HepG2 (cell line): ENCODE measurements at regions not wholly inside any gene's neighbourhood (a gene's known extent, or its start where the extent isn't known, plus 50 kb on each side); places are given as distances from the start of the nearest gene placed in this dataset.

ENCODE experiments used
- AGO2 ChIP-seq: fragments of 200-400 bp; formaldehyde crosslinking; optimal IDR thresholded peaks from 2 replicates; pipeline ENCODE3; 2017; ENCODE audit warnings: mild to moderate bottlenecking, low read depth, low read length, moderate library complexity
- ATF7 ChIP-seq, 2 experiments: fragments of 450-650 bp in 1 of 2; sonication (generic) in 1 of 2; formaldehyde crosslinking in 1 of 2; IDR thresholded peaks; 2 replicates each; pipeline versions ENCODE4 v1.4.0 to v1.6.1; 2016 to 2020; ENCODE audit warnings: antibody characterized with exemption in 1 of 2, mild to moderate bottlenecking in 1 of 2, missing genetic modification reagents in 1 of 2
- CREM ChIP-seq, 2 experiments: sonication (generic) in 1 of 2; formaldehyde crosslinking in 1 of 2; IDR thresholded peaks; 2 replicates each; pipeline versions ENCODE4 v1.4.0 to v1.6.1; 2016 to 2020; ENCODE audit warnings: antibody characterized with exemption in 1 of 2, mild to moderate bottlenecking in 1 of 2, missing genetic modification reagents in 1 of 2
- HNRNPL ChIP-seq: fragments of 200-400 bp; formaldehyde crosslinking; IDR thresholded peaks from 2 replicates; pipeline ENCODE4 v1.6.1; 2017; ENCODE audit warnings: mild to moderate bottlenecking, low read depth, low read length
- PAWR ChIP-seq: sonication (generic); formaldehyde crosslinking; IDR thresholded peaks from 2 replicates; pipeline ENCODE4 v1.4.0; 2020; ENCODE audit warnings: missing genetic modification reagents, mild to moderate bottlenecking, borderline replicate concordance
- PHF20 ChIP-seq: sonication (generic); formaldehyde crosslinking; IDR thresholded peaks from 2 replicates; pipeline ENCODE4 v1.5.0; 2020; ENCODE audit warnings: mild to moderate bottlenecking, missing genetic modification reagents
- RARG ChIP-seq: sonication (generic); formaldehyde crosslinking; IDR thresholded peaks from 2 replicates; pipeline ENCODE4 v1.4.0; 2020; ENCODE audit warnings: low read depth, mild to moderate bottlenecking, missing genetic modification reagents
- RBM22 ChIP-seq: fragments of 200-400 bp; formaldehyde crosslinking; optimal IDR thresholded peaks from 2 replicates; pipeline ENCODE3; 2017; ENCODE audit warnings: mild to moderate bottlenecking, low read length, moderate library complexity
- YY1 ChIP-seq: IDR thresholded peaks from 2 replicates; pipeline ENCODE4 v1.6.1; 2011; ENCODE audit warnings: low read length, low read depth, moderate library complexity, mild to moderate bottlenecking; ENCODE audit not compliant: insufficient read depth, insufficient replicate concordance
- ZBTB7B ChIP-seq: sonication (generic); formaldehyde crosslinking; IDR thresholded peaks from 2 replicates; pipeline ENCODE4 v1.4.0; 2020; ENCODE audit warnings: missing genetic modification reagents
- ZMAT3 ChIP-seq: sonication (generic); formaldehyde crosslinking; conservative IDR thresholded peaks from 2 replicates; pipeline ENCODE4 v1.7.0; 2021; ENCODE audit warnings: missing genetic modification reagents
- ZNF33B ChIP-seq: sonication (generic); formaldehyde crosslinking; IDR thresholded peaks from 2 replicates; pipeline ENCODE4 v1.5.1; 2020; ENCODE audit warnings: mild to moderate bottlenecking, missing genetic modification reagents
- ZNF354B ChIP-seq: sonication (generic); formaldehyde crosslinking; IDR thresholded peaks from 2 replicates; pipeline ENCODE4 v1.8.0; 2022; ENCODE audit warnings: mild to moderate bottlenecking, missing genetic modification reagents
- ZNF501 ChIP-seq: sonication (generic); formaldehyde crosslinking; IDR thresholded peaks from 2 replicates; pipeline ENCODE4 v1.5.1; 2020; ENCODE audit warnings: mild to moderate bottlenecking, moderate library complexity, missing genetic modification reagents
- ZNF547 ChIP-seq: sonication (generic); formaldehyde crosslinking; IDR thresholded peaks from 2 replicates; pipeline ENCODE4 v1.5.1; 2020; ENCODE audit warnings: mild to moderate bottlenecking, missing genetic modification reagents
- ZSCAN30 ChIP-seq: sonication (generic); formaldehyde crosslinking; IDR thresholded peaks from 2 replicates; pipeline ENCODE4 v1.5.0; 2020; ENCODE audit warnings: mild to moderate bottlenecking, missing genetic modification reagents
- TF ChIP-seq, protein P1 (sequence below): sonication (generic); formaldehyde crosslinking; IDR thresholded peaks from 2 replicates; pipeline ENCODE4 v1.5.0; 2020; ENCODE audit warnings: mild to moderate bottlenecking, missing genetic modification reagents
- TF ChIP-seq, protein P2 (sequence below): IDR thresholded peaks from 2 replicates; pipeline ENCODE4 v1.6.1; 2016; ENCODE audit warnings: missing genetic modification reagents, missing compliant biosample characterization
- TF ChIP-seq, protein P3 (sequence below): sonication (generic); formaldehyde crosslinking; IDR thresholded peaks from 2 replicates; pipeline ENCODE4 v1.4.0; 2020; ENCODE audit warnings: low read depth, missing genetic modification reagents
- TF ChIP-seq, protein P4 (sequence below): IDR thresholded peaks from 2 replicates; pipeline ENCODE4 v1.6.1; 2016; ENCODE audit warnings: missing biosample characterization, missing genetic modification reagents, low read depth
- TF ChIP-seq, protein P5 (sequence below): sonication (generic); formaldehyde crosslinking; IDR thresholded peaks from 2 replicates; pipeline ENCODE4 v1.4.0; 2020; ENCODE audit warnings: missing genetic modification reagents, mild to moderate bottlenecking, borderline replicate concordance

DNA sequence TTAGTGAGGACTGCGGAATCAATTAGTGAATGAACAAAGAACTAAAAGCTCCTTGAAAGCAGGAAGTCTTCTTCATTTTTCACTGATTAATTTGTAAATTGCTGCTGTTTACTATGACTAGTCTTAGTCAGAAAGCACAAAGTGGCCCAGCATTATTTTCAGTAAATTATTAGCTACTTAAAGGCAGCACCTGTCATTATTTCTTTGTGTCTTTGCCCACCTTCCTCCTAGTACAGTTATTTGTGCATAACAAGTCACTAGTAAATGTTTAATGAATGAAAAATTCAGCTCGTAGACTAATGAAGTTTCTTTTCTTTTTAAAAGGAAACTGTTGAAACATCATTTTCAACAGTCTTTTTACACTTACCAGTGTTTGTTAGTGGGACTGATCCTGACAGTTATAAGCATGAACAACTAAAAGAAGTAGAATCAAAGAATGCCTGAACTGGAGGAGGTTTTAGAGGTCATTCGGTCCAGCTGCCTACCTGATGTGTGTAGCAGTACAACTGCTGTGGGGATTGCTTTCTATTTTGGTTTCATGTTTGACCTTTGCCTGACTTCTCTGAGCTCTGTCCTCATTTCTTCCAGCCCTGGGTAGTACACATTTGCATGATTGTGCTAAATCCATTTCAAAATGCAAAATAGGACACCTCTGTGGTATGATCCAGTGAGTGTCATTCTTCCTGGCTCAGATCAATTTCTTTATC is 140.0 kb upstream of the PHYHIPL start (continued):
- TF ChIP-seq ATF7 (IDR thresholded peaks at IDR 0.05) (no peak), ATF7 (CRISPR knock-in tag; IDR thresholded peaks at IDR 0.05) (no peak), ZNF354B (CRISPR knock-in tag) (no peak), ZNF547 (CRISPR knock-in tag) (no peak), ZNF33B (CRISPR knock-in tag) (no peak), YY1 (no peak), PAWR (no peak), AGO2 (no peak), PHF20 (CRISPR knock-in tag) (no peak), RBM22 (no peak), ZSCAN30 (no peak), RARG (CRISPR knock-in tag) (no peak), ZBTB7B (CRISPR knock-in tag) (no peak), CREM (IDR thresholded peaks at IDR 0.05) (no peak), CREM (CRISPR knock-in tag; IDR thresholded peaks at IDR 0.05) (no peak), ZMAT3 (no peak), HNRNPL (no peak), ZNF501 (CRISPR knock-in tag) (no peak)
- TF ChIP-seq, protein P1, sequence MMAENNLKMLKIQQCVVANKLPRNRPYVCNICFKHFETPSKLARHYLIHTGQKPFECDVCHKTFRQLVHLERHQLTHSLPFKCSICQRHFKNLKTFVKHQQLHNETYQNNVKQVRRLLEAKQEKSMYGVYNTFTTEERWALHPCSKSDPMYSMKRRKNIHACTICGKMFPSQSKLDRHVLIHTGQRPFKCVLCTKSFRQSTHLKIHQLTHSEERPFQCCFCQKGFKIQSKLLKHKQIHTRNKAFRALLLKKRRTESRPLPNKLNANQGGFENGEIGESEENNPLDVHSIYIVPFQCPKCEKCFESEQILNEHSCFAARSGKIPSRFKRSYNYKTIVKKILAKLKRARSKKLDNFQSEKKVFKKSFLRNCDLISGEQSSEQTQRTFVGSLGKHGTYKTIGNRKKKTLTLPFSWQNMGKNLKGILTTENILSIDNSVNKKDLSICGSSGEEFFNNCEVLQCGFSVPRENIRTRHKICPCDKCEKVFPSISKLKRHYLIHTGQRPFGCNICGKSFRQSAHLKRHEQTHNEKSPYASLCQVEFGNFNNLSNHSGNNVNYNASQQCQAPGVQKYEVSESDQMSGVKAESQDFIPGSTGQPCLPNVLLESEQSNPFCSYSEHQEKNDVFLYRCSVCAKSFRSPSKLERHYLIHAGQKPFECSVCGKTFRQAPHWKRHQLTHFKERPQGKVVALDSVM (CRISPR knock-in tag), result no peak
- TF ChIP-seq, protein P2, sequence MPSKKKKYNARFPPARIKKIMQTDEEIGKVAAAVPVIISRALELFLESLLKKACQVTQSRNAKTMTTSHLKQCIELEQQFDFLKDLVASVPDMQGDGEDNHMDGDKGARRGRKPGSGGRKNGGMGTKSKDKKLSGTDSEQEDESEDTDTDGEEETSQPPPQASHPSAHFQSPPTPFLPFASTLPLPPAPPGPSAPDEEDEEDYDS, result 0 out of 2 replicates have a peak, but pooled peaks have one; percentile 39
- TF ChIP-seq, protein P3, sequence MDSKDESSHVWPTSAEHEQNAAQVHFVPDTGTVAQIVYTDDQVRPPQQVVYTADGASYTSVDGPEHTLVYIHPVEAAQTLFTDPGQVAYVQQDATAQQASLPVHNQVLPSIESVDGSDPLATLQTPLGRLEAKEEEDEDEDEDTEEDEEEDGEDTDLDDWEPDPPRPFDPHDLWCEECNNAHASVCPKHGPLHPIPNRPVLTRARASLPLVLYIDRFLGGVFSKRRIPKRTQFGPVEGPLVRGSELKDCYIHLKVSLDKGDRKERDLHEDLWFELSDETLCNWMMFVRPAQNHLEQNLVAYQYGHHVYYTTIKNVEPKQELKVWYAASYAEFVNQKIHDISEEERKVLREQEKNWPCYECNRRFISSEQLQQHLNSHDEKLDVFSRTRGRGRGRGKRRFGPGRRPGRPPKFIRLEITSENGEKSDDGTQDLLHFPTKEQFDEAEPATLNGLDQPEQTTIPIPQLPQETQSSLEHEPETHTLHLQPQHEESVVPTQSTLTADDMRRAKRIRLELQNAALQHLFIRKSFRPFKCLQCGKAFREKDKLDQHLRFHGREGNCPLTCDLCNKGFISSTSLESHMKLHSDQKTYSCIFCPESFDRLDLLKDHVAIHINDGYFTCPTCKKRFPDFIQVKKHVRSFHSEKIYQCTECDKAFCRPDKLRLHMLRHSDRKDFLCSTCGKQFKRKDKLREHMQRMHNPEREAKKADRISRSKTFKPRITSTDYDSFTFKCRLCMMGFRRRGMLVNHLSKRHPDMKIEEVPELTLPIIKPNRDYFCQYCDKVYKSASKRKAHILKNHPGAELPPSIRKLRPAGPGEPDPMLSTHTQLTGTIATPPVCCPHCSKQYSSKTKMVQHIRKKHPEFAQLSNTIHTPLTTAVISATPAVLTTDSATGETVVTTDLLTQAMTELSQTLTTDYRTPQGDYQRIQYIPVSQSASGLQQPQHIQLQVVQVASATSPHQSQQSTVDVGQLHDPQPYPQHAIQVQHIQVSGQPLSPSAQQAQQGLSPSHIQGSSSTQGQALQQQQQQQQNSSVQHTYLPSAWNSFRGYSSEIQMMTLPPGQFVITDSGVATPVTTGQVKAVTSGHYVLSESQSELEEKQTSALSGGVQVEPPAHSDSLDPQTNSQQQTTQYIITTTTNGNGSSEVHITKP (CRISPR knock-in tag), result 0 out of 2 replicates have a peak, but pooled peaks have one; percentile 14
- TF ChIP-seq, protein P4, sequence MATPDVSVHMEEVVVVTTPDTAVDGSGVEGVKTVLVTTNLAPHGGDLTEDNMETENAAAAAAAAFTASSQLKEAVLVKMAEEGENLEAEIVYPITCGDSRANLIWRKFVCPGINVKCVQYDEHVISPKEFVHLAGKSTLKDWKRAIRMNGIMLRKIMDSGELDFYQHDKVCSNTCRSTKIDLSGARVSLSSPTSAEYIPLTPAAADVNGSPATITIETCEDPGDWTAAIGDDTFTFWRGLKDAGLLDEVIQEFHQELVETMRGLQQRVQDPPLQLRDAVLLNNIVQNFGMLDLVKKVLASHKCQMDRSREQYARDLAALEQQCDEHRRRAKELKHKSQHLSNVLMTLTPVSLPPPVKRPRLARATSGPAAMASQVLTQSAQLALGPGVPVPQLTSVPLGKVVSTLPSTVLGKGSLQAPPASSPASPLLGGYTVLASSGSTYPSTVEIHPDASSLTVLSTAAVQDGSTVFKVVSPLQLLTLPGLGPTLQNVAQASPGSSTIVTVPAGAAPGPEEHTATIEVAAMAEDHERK (CRISPR knock-in tag), result no peak
- TF ChIP-seq, protein P5, sequence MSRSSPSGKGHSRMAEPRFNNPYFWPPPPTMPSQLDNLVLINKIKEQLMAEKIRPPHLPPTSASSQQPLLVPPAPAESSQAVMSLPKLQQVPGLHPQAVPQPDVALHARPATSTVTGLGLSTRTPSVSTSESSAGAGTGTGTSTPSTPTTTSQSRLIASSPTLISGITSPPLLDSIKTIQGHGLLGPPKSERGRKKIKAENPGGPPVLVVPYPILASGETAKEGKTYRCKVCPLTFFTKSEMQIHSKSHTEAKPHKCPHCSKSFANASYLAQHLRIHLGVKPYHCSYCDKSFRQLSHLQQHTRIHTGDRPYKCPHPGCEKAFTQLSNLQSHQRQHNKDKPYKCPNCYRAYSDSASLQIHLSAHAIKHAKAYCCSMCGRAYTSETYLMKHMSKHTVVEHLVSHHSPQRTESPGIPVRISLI (CRISPR knock-in tag), result no peak
